SU-DHL-6 (cell line): ENCODE measurements at regions not wholly inside any gene's neighbourhood (a gene's known extent, or its start where the extent isn't known, plus 50 kb on each side); places are given as distances from the start of the nearest gene placed in this dataset.
"Not testable (repeated sequence)": the region's sequence is repeated elsewhere in the genome, so short reads cannot be mapped to it uniquely, and the experiment has no call there.

ENCODE experiments used
- H2AFZ ChIP-seq: fragments of 200-600 bp; sonication (generic); 2 replicates; pipeline ENCODE4 v1.6.1; 2014; ENCODE audit warnings: low read depth, mild to moderate bottlenecking, moderate library complexity, mixed read lengths, antibody characterized with exemption, low read length; ENCODE audit not compliant: severe bottlenecking
- H3F3A ChIP-seq: fragments of 200-600 bp; shearing (Covaris generic); 2 replicates; pipeline ENCODE4 v1.6.0; 2016; ENCODE audit warnings: antibody characterized with exemption, mild to moderate bottlenecking; ENCODE audit not compliant: insufficient read depth
- H3K27ac ChIP-seq: fragments of 200-600 bp; sonication (generic); 2 replicates; pipeline ENCODE4 v1.5.1; 2016; ENCODE audit warnings: low read depth, mild to moderate bottlenecking, low read length, moderate library complexity, mixed read lengths
- H3K27me3 ChIP-seq: fragments of 200-600 bp; sonication (generic), shearing (Covaris generic); 2 replicates; pipeline ENCODE4 v1.6.0; 2014; ENCODE audit warnings: mild to moderate bottlenecking, low read length
- H3K36me3 ChIP-seq: fragments of 200-600 bp; sonication (generic); 2 replicates; pipeline ENCODE4 v1.6.1; 2014; ENCODE audit warnings: mild to moderate bottlenecking, low read length, mixed read lengths
- H3K4me2 ChIP-seq: fragments of 300-600, 200-600 bp; shearing (Covaris generic), sonication (generic); 2 replicates; pipeline ENCODE4 v1.6.0; 2014; ENCODE audit warnings: low read length, low read depth, mild to moderate bottlenecking; ENCODE audit not compliant: poor library complexity, severe bottlenecking
- H3K4me3 ChIP-seq: fragments of 200-600 bp; sonication (generic); 2 replicates; pipeline ENCODE4 v1.5.1; 2014; ENCODE audit warnings: antibody characterized with exemption, low read length, mild to moderate bottlenecking, mixed read lengths; ENCODE audit not compliant: insufficient read depth, poor library complexity, severe bottlenecking
- H3K79me2 ChIP-seq: fragments of 200-600 bp; sonication (generic); 2 replicates; pipeline ENCODE4 v1.6.1; 2014; ENCODE audit warnings: mild to moderate bottlenecking, low read length, moderate library complexity; ENCODE audit not compliant: insufficient read depth
- H3K9ac ChIP-seq: fragments of 200-600 bp; sonication (generic); 2 replicates; pipeline ENCODE4 v1.7.0; 2014; ENCODE audit warnings: mild to moderate bottlenecking, low read length
- H3K9me2 ChIP-seq: fragments of 200-600 bp; sonication (generic); replicated peaks from 2 replicates; pipeline ENCODE4 v1.6.1; 2014; ENCODE audit warnings: low read length; ENCODE audit not compliant: insufficient read depth
- H3K9me3 ChIP-seq: fragments of 200-600 bp; sonication (generic); 2 replicates; pipeline ENCODE4 v1.6.1; 2014; ENCODE audit warnings: low read length, mixed read lengths; ENCODE audit not compliant: insufficient read depth
- H4K20me1 ChIP-seq: fragments of 200-600 bp; sonication (generic); 2 replicates; pipeline ENCODE4 v1.6.1; 2014; ENCODE audit warnings: low read depth, mild to moderate bottlenecking, antibody characterized with exemption, low read length, moderate library complexity, mixed read lengths
- EZH2phosphoT487 ChIP-seq: fragments of 200-600 bp; sonication (generic), shearing (Covaris generic); conservative IDR thresholded peaks from 2 replicates; pipeline ENCODE4 v1.6.1; 2018; ENCODE audit warnings: mild to moderate bottlenecking, antibody characterized with exemption, low read length, moderate library complexity, mixed read lengths
- TF ChIP-seq, protein P1 (sequence below): fragments of 200-600 bp; sonication (generic); IDR thresholded peaks from one replicate; pipeline ENCODE4 v1.5.1; 2017; ENCODE audit warnings: antibody characterized with exemption, mild to moderate bottlenecking, low read length, moderate library complexity; ENCODE audit not compliant: insufficient read depth, poor library complexity, severe bottlenecking

DNA sequence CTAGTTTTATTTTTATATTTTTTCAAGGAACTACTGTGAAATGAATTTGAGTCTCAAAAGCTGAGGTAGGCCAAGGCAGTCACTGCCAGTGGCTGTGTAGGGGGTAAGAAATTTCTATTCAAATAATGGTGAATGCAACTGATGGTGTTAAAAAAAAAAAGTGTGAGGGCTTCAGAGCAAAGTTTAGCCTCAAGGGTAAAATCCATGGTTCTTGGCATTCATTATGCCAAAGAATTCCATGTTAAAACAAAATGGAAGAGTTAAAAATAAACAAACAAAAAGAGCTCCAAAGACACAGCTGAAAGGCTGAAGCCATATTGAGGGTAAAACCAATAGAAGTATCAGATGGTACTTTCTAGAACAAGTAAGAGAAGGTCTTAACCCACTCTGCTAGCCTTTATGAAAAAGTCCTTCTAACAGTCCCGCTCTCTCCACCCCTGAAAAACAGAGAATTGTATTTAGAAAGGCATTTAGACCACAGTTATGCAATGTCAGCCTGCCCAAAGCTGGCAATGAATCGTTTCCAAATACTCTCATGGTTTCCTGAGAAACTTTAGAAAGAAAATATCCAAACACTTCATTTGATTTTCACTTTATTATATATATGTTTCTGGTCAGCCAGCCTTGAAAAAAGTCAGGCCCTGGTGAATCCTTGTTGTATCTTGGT lies 158.4 kb upstream of the GMNC start:
- H3K79me2 ChIP-seq, result no peaks in the 10 kb centered on the region

DNA sequence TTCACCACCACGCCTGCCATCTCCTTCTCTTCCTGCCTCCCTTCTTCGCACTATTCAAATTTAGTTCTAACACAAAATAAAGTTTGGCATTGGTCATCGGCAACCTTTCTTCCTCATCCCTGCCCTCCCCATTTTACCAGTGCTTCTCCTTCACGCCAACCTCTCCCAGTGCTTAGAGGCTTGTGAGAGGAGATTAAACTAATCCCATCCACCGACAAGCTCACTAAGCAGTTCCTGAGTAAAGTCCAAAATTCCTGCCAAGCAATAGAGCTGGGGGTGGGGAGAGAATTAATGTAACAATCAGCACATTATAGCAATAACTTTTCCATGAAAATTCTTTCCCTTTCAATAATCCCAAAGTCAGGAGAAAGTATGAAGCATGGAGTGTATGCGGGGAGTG lies 157.4 kb upstream of the GMNC start:
- Histone ChIP-seq H3K4me2 (no peak overlapping the region), H4K20me1 (no peaks in the 10 kb centered on the region), H2AFZ (no peak overlapping the region), H3K79me2 (no peaks in the 10 kb centered on the region), H3K27me3 (no peaks in the 10 kb centered on the region), H3K27ac (no peak overlapping the region), H3K4me3 (no peak overlapping the region), H3K9me2 (no peaks in the 10 kb centered on the region), H3F3A (no peaks in the 10 kb centered on the region), H3K9me3 (no peaks in the 10 kb centered on the region), H3K9ac (no peak overlapping the region), H3K36me3 (no peaks in the 10 kb centered on the region)
- no peak for TF ChIP-seq EZH2phosphoT487
- TF ChIP-seq, protein P1, sequence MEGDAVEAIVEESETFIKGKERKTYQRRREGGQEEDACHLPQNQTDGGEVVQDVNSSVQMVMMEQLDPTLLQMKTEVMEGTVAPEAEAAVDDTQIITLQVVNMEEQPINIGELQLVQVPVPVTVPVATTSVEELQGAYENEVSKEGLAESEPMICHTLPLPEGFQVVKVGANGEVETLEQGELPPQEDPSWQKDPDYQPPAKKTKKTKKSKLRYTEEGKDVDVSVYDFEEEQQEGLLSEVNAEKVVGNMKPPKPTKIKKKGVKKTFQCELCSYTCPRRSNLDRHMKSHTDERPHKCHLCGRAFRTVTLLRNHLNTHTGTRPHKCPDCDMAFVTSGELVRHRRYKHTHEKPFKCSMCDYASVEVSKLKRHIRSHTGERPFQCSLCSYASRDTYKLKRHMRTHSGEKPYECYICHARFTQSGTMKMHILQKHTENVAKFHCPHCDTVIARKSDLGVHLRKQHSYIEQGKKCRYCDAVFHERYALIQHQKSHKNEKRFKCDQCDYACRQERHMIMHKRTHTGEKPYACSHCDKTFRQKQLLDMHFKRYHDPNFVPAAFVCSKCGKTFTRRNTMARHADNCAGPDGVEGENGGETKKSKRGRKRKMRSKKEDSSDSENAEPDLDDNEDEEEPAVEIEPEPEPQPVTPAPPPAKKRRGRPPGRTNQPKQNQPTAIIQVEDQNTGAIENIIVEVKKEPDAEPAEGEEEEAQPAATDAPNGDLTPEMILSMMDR, result no peak

More for the DNA sequence above, 158.4 kb upstream of the GMNC start:
- Histone ChIP-seq H3K4me2 (no peak overlapping the region), H3K27me3 (no peaks in the 10 kb centered on the region), H2AFZ (no peak overlapping the region), H3K9me3 (no peaks in the 10 kb centered on the region), H3K36me3 (no peaks in the 10 kb centered on the region), H3K27ac (no peak overlapping the region), H3K9ac (no peak overlapping the region), H3F3A (no peaks in the 10 kb centered on the region), H4K20me1 (no peaks in the 10 kb centered on the region), H3K4me3 (no peak overlapping the region), H3K9me2 (no peaks in the 10 kb centered on the region)
- no peak for TF ChIP-seq EZH2phosphoT487
- TF ChIP-seq, protein P1, result no peak

DNA sequence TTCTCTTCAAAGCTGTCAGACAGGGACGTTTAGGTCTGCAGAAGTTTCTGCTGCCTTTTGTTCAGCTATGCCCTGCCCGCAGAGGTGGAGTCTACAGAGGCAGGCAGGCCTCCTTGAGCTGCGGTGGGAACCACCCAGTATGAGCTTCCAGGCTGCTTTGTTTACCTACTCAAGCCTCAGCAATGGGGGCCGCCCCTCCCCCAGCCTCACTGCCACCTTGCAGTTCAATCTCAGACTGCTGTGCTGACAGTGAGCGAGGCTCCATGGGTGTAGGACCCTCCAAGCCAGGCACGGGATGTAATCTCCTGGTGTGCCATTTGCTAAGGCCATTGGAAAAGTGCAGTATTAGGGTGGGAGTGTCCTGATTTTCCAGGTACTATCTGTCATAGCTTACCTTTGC lies 153.5 kb upstream of the GMNC start:
- H3K4me2 ChIP-seq, H3K27me3 ChIP-seq, H2AFZ ChIP-seq, H3K9me2 ChIP-seq, H3K4me3 ChIP-seq, H3K36me3 ChIP-seq, H3K27ac ChIP-seq, H4K20me1 ChIP-seq, H3K9ac ChIP-seq, H3K9me3 ChIP-seq, H3K79me2 ChIP-seq, H3F3A ChIP-seq: not testable (repeated sequence)

DNA sequence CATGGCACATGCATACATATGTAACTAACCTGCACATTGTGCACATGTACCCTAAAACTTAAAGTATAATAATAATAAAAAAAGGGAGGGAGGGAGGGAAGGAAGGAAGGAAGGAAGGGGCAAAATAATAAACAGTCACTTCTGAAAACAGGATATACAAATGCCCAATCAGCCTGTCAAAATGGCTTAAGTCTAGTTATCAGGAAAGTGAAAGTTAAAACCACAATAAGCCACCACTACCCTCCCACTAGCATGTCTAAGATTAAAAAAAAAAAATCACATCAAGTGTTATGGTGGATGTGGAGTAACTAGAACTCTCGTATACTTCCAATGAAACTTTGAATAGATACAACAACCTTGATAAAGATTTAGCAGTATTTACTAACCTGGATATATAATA lies 145.6 kb upstream of the GMNC start:
- Histone ChIP-seq H3K4me2 (no peak overlapping the region), H3F3A (no peaks in the 10 kb centered on the region), H3K27me3 (no peaks in the 10 kb centered on the region), H3K79me2 (no peaks in the 10 kb centered on the region), H3K9ac (no peak overlapping the region), H3K9me2 (no peaks in the 10 kb centered on the region), H3K4me3 (no peak overlapping the region), H4K20me1 (no peaks in the 10 kb centered on the region), H3K27ac (no peak overlapping the region), H2AFZ (no peak overlapping the region), H3K36me3 (no peaks in the 10 kb centered on the region), H3K9me3 (no peaks in the 10 kb centered on the region)
- TF ChIP-seq, protein P1, result no peak
- TF ChIP-seq EZH2phosphoT487, result no peak
